Trophoblast cell (in vitro differentiated cells and primary cell): ENCODE measurements at regions not wholly inside any gene's neighbourhood (a gene's known extent, or its start where the extent isn't known, plus 50 kb on each side); places are given as distances from the start of the nearest gene placed in this dataset.
"Not testable (repeated sequence)": the region's sequence is repeated elsewhere in the genome, so short reads cannot be mapped to it uniquely, and the experiment has no call there.

Experiments
- DNase-seq, 2 donors: peaks; one replicate each; pipeline ENCODE4 v3.0.0-alpha.2; 2016
- H2AFZ ChIP-seq: 2 replicates; pipeline ENCODE4 v1.6.1; 2013; ENCODE audit warnings: low read length, moderate library complexity, mild to moderate bottlenecking; ENCODE audit not compliant: insufficient read depth, poor library complexity
- H2AK5ac ChIP-seq: 2 replicates; pipeline ENCODE4 v1.6.1; 2013; ENCODE audit warnings: mild to moderate bottlenecking, low read length
- H2BK120ac ChIP-seq: 2 replicates; pipeline ENCODE4 v1.6.1; 2013; ENCODE audit warnings: low read length, mild to moderate bottlenecking, moderate library complexity; ENCODE audit not compliant: insufficient read depth, poor library complexity
- H2BK12ac ChIP-seq: 2 replicates; pipeline ENCODE4 v1.6.1; 2013; ENCODE audit warnings: mild to moderate bottlenecking, low read length, moderate library complexity
- H2BK5ac ChIP-seq: 2 replicates; pipeline ENCODE4 v1.6.1; 2013; ENCODE audit warnings: low read length, low read depth, moderate library complexity, mild to moderate bottlenecking; ENCODE audit not compliant: poor library complexity
- H3K14ac ChIP-seq: 2 replicates; pipeline ENCODE4 v1.6.1; 2013; ENCODE audit warnings: mild to moderate bottlenecking, low read length
- H3K18ac ChIP-seq: 2 replicates; pipeline ENCODE4 v1.6.1; 2013; ENCODE audit warnings: mild to moderate bottlenecking, low read length
- H3K23ac ChIP-seq: 2 replicates; pipeline ENCODE4 v1.6.1; 2013; ENCODE audit warnings: low read length
- H3K27ac ChIP-seq: 2 replicates; pipeline ENCODE4 v1.5.1; 2013; ENCODE audit warnings: low read depth, mild to moderate bottlenecking, inconsistent platforms, low read length, moderate library complexity
- H3K27me3 ChIP-seq: 2 replicates; pipeline ENCODE4 v1.6.1; 2013; ENCODE audit warnings: inconsistent platforms, mild to moderate bottlenecking, low read length, moderate library complexity; ENCODE audit not compliant: insufficient read depth
- H3K36me3 ChIP-seq, 2 experiments: 1 replicate in 1 of 2; 2 replicates in 1 of 2; pipeline ENCODE4 v1.6.1; 2013; ENCODE audit warnings: low read length in 2 of 2, mild to moderate bottlenecking in 2 of 2, moderate library complexity in 1 of 2; ENCODE audit not compliant: insufficient read depth in 2 of 2, control insufficient read depth in 1 of 2
- H3K4ac ChIP-seq: 2 replicates; pipeline ENCODE4 v1.6.1; 2013; ENCODE audit warnings: low read depth, mild to moderate bottlenecking, low read length, moderate library complexity
- H3K4me1 ChIP-seq, 2 experiments: 1 replicate in 1 of 2; 2 replicates in 1 of 2; pipeline ENCODE4 v1.6.1; 2013; ENCODE audit warnings: low read length in 2 of 2, mild to moderate bottlenecking in 2 of 2, moderate library complexity in 1 of 2; ENCODE audit not compliant: insufficient read depth in 2 of 2, control insufficient read depth in 1 of 2
- H3K4me2 ChIP-seq: 2 replicates; pipeline ENCODE4 v1.6.1; 2013; ENCODE audit warnings: inconsistent platforms, mild to moderate bottlenecking, low read length, moderate library complexity
- H3K4me3 ChIP-seq: 2 replicates; pipeline ENCODE4 v1.5.1; 2013; ENCODE audit warnings: mild to moderate bottlenecking, low read depth, low read length, inconsistent platforms
- H3K79me1 ChIP-seq: one replicate; pipeline ENCODE4 v1.6.1; 2013; ENCODE audit warnings: low read length
- H3K79me2 ChIP-seq: 2 replicates; pipeline ENCODE4 v1.6.1; 2013; ENCODE audit warnings: low read length, mild to moderate bottlenecking; ENCODE audit not compliant: control insufficient read depth, insufficient read depth, poor library complexity
- H3K9ac ChIP-seq: 2 replicates; pipeline ENCODE4 v1.6.1; 2013; ENCODE audit warnings: mild to moderate bottlenecking, low read length
- H3K9me3 ChIP-seq: 2 replicates; pipeline ENCODE4 v1.6.1; 2013; ENCODE audit warnings: low read depth, mild to moderate bottlenecking, control low read depth, inconsistent platforms, low read length; ENCODE audit not compliant: insufficient read depth
- H4K12ac ChIP-seq: 2 replicates; pipeline ENCODE4 v1.6.1; 2013; ENCODE audit warnings: low read depth, mild to moderate bottlenecking, low read length, moderate library complexity
- H4K8ac ChIP-seq: 2 replicates; pipeline ENCODE4 v1.6.1; 2013; ENCODE audit warnings: low read depth, mild to moderate bottlenecking, low read length, moderate library complexity
- H4K91ac ChIP-seq: one replicate; pipeline ENCODE4 v1.6.1; 2013; ENCODE audit warnings: low read depth, mild to moderate bottlenecking, low read length, moderate library complexity
- WGBS: extraction: QIAGEN DNeasy Blood & Tissue Kit; methylation state at CpG from one replicate; pipeline ENCODE4 v1.1.7; 2013; ENCODE audit warnings: missing lambda C conversion rate; ENCODE audit not compliant: insufficient read length, insufficient coverage; ENCODE audit errors: extremely low coverage; 5-methylcytosine and 5-hydroxymethylcytosine counted together

- not testable (repeated sequence) for H4K8ac ChIP-seq, H3K27me3 ChIP-seq, H2BK12ac ChIP-seq, H3K9me3 ChIP-seq, H3K79me2 ChIP-seq, H3K23ac ChIP-seq, H3K79me1 ChIP-seq, H3K9ac ChIP-seq, H3K18ac ChIP-seq, H4K91ac ChIP-seq, H3K27ac ChIP-seq, H2BK120ac ChIP-seq, H3K4me1 ChIP-seq, H3K4ac ChIP-seq, H2AK5ac ChIP-seq, H3K14ac ChIP-seq, H4K12ac ChIP-seq, H3K4me3 ChIP-seq, H3K36me3 ChIP-seq, H2BK5ac ChIP-seq, DNase-seq, H2AFZ ChIP-seq, H3K4me2 ChIP-seq
- no CpG with 5 or more reads among the region's 3 CpGs for WGBS
These were observed 193.6 kb downstream of the MREG start for GRCh38 chr2:215819713-215820112.

DNA sequence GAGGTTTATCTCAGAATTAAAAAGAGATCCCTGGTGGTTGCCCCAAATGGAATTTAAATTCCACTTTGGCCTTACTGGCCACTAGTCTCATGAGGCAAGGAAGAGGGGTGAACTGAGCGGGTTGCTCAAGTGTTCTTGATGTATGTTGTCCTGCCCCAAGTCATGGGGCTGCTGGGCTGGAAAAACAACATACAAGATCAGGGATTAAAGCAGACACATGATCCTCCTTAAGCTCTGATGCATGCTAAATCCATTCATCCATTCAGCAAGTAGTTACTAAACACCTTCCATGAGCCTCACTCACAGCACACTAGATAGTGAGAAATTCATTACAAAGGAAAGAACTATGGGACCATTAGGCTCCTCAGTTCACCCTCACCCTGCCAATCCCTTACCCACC is 196.3 kb downstream of the MREG start:
- Histone ChIP-seq H3K9ac (no peak overlapping the region), H3K14ac (no peak overlapping the region), H4K91ac (no peak overlapping the region), H3K79me2 (no peaks in the 10 kb centered on the region), H3K27ac (no peak overlapping the region), H2BK120ac (no peak overlapping the region), H2BK5ac (no peak overlapping the region), H3K18ac (no peak overlapping the region), H3K4me1 (no peaks in the 10 kb centered on the region), H3K79me1 (no peaks in the 10 kb centered on the region), H3K27me3 (no peaks in the 10 kb centered on the region), H2AFZ (no peak overlapping the region), H3K9me3 (peaks cover 7% of the 10 kb centered on the region), H3K36me3 (no peaks in the 10 kb centered on the region), H4K8ac (no peak overlapping the region), H2AK5ac (no peak overlapping the region), H3K4ac (no peak overlapping the region), H3K23ac (no peak overlapping the region), H2BK12ac (no peak overlapping the region), H3K4me2 (no peak overlapping the region), H3K4me3 (no peak overlapping the region), H4K12ac (no peak overlapping the region)
- DNase-seq = no peak
- no CpG with 5 or more reads among the region's 1 CpG for WGBS

GRCh38 chr2:215816424-215816823 is 196.9 kb downstream of the MREG start:
- no CpG with 5 or more reads among the region's 5 CpGs for WGBS
- H3K4me2 ChIP-seq = no peak overlapping the region
- peaks cover 2% of the 10 kb centered on the region for H3K79me1 ChIP-seq
- no peak overlapping the region for H2BK120ac ChIP-seq
- DNase-seq = no peak
- no peak overlapping the region for H4K91ac ChIP-seq
- H3K79me2 ChIP-seq = no peaks in the 10 kb centered on the region
- no peaks in the 10 kb centered on the region for H3K27me3 ChIP-seq
- H3K27ac ChIP-seq = no peak overlapping the region
- H2AK5ac ChIP-seq = no peak overlapping the region
- no peak overlapping the region for H3K9ac ChIP-seq
- H3K14ac ChIP-seq = no peak overlapping the region
- no peak overlapping the region for H4K8ac ChIP-seq
- H3K4ac ChIP-seq = no peak overlapping the region
- H2BK5ac ChIP-seq = no peak overlapping the region
- no peak overlapping the region for H3K18ac ChIP-seq
- no peaks in the 10 kb centered on the region for H3K4me1 ChIP-seq
- no peak overlapping the region for H4K12ac ChIP-seq
- no peak overlapping the region for H2BK12ac ChIP-seq
- peaks cover 7% of the 10 kb centered on the region for H3K9me3 ChIP-seq
- no peak overlapping the region for H2AFZ ChIP-seq
- no peak overlapping the region for H3K4me3 ChIP-seq
- no peaks in the 10 kb centered on the region for H3K36me3 ChIP-seq
- no peak overlapping the region for H3K23ac ChIP-seq

- H4K12ac ChIP-seq = no peak overlapping the region
- no peak overlapping the region for H3K27ac ChIP-seq
- H3K14ac ChIP-seq = no peak overlapping the region
- H3K4ac ChIP-seq = no peak overlapping the region
- H3K79me1 ChIP-seq = peaks cover 2% of the 10 kb centered on the region
- no CpG with 5 or more reads among the region's 2 CpGs for WGBS
- no peaks in the 10 kb centered on the region for H3K36me3 ChIP-seq
- no peak overlapping the region for H3K23ac ChIP-seq
- H3K18ac ChIP-seq = no peak overlapping the region
- no peaks in the 10 kb centered on the region for H3K4me1 ChIP-seq
- H3K27me3 ChIP-seq = no peaks in the 10 kb centered on the region
- H3K9me3 ChIP-seq = peaks cover 7% of the 10 kb centered on the region
- no peak for DNase-seq
- no peak overlapping the region for H2BK120ac ChIP-seq
- H3K4me2 ChIP-seq = no peak overlapping the region
- no peak overlapping the region for H2BK5ac ChIP-seq
- no peaks in the 10 kb centered on the region for H3K79me2 ChIP-seq
- no peak overlapping the region for H3K9ac ChIP-seq
- H3K4me3 ChIP-seq = no peak overlapping the region
- no peak overlapping the region for H4K8ac ChIP-seq
- no peak overlapping the region for H2AFZ ChIP-seq
- no peak overlapping the region for H2BK12ac ChIP-seq
- H4K91ac ChIP-seq = no peak overlapping the region
- H2AK5ac ChIP-seq = no peak overlapping the region
These were observed 197.4 kb downstream of the MREG start for GRCh38 chr2:215815960-215816359.
